GM18951 (cell line): ENCODE measurements at regions not wholly inside any gene's neighbourhood (a gene's known extent, or its start where the extent isn't known, plus 50 kb on each side); places are given as distances from the start of the nearest gene placed in this dataset.
"Not testable (repeated sequence)": the region's sequence is repeated elsewhere in the genome, so short reads cannot be mapped to it uniquely, and the experiment has no call there.

Experiments used
- POLR2A ChIP-seq: IDR thresholded peaks from 4 replicates; pipeline ENCODE4 v1.6.1; 2011; ENCODE audit warnings: mild to moderate bottlenecking; ENCODE audit not compliant: insufficient read length, insufficient read depth; ENCODE audit errors: extremely low read depth
- in situ Hi-C: fragments of 300-500 bp; cut with MboI; formaldehyde crosslinking; loops from one replicate; pipeline ENCODE4 v1.12.0; 2022; ENCODE audit warnings: low sequenced_read_pairs, mixed read lengths, inconsistent platforms; ENCODE audit not compliant: unreplicated experiment

GRCh38 chr7:97405835-97406234 lies 288.3 kb downstream of the SDHAF3 start:
- no peak for TF ChIP-seq POLR2A

DNA sequence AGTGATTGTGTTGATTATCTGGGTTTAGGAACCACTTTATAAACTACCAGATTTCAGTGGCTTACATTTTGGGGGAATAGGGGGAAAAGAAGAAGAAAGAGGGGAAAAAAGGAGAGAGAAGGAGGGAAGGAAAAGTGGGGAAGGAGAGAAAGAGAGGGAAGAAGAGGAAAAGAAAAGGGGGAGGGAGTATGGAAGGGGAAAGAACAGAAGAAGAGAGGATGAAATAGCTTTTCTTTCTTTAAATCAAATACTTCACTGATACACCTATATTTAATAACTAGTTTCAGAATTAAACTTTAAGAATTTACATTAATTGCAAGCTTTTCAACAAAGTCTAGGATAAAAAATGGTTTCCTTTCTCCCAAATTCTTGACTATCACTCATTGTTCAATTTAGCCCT lies 289.6 kb downstream of the SDHAF3 start:
- in situ Hi-C loops, result no loop called here

More at GRCh38 chr7:97405835-97406234, 288.3 kb downstream of the SDHAF3 start:
- in situ Hi-C loops, result no loop called here

DNA sequence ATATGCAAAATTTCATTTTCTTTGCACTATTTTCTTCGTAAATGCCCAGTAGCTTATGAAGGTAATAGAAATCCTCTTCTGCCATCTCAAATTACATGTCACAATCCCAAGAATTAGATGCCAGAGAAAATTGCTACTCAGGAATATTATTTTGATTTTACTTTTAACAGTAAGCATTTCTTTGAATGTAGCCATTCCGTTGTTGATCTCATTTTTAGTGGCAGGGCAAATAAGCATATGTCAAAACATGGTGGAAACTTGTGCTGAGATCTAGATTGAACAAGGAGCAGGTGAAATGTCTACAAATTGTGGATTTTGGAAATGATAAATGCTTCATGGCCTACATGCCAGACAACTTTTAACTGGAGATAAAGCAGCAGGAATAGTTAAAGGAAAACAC lies 291.8 kb downstream of the SDHAF3 start:
- in situ Hi-C loops, result no loop called here

More for the DNA sequence above, 289.6 kb downstream of the SDHAF3 start:
- TF ChIP-seq POLR2A, result no peak

DNA sequence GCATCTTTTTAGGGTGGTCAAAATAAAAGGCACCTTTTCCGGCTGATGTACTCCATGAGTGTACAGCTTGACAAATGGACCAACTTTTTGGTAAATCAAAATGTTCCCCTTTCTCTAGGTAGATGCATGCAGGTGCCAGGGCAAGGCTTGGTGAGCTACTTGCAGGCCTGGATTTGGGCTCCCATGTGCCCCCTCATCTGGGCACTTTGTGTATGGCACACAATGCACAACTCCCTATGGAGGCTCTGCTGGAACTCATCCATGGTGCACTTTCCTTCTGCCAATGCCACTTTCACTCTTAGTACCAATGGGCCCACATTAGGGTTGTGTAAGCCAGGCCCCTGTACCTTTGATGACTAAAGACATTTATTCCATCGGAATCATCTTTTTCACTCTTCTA lies 300.8 kb downstream of the SDHAF3 start:
- no peak for TF ChIP-seq POLR2A
- in situ Hi-C loops, result no loop called here

More for the DNA sequence above, 291.8 kb downstream of the SDHAF3 start:
- no peak for TF ChIP-seq POLR2A

DNA sequence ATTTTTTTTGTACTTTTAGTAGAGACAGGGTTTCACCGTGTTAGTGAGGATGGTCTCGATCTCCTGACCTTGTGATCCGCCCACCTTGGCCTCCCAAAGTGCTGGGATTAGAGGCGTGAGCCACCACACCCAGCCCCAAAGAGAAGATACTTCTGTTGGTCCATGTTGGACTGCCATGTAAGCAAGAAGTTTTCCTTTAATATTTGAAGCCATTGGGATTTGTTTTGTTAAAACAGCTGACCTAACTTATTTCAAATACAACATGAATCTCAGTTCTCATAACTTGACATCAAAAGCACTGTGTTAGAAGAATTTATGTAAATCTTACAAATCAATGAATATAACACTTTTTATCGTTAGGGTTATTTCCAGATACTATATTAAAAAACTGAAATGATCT lies 302.4 kb downstream of the SDHAF3 start:
- TF ChIP-seq POLR2A, result no peak
- in situ Hi-C loops, result no loop called here

- no peak for TF ChIP-seq POLR2A
- in situ Hi-C loops, result no loop called here
These were observed 303.9 kb downstream of the SDHAF3 start for GRCh38 chr7:97421307-97421930.

- TF ChIP-seq POLR2A, result no peak
- in situ Hi-C loops, result no loop called here
These were observed 304.5 kb downstream of the SDHAF3 start for GRCh38 chr7:97422046-97422445.

GRCh38 chr7:97430006-97430405 lies 301.9 kb upstream of the TAC1 start:
- in situ Hi-C loops, result no loop called here

DNA sequence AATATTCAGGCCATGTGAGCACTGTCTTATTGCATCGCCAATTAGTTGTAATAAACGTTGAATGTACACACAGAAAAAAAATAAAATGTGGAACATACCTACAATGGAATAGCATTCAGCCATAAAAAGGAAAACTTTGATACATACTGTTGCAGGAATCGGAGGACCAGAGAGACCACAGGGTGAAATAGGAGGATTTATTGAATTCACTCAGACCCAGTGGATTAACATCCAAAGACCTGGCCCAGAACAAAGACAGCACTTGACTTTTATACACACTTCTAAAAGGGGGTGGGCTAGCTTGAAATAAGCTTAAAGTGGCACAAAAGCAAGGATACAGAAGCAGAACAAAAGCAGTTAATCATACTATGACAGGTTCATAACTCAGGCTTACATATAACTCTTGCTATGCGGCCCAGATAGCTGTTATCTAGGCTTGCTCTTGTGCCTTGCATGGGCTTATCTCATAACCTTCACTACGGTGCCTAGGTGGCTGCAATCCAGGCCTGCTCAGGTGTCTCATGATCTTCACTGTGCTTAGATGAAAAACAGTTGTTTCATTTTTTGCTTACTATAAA lies 292.2 kb upstream of the TAC1 start:
- TF ChIP-seq POLR2A, result no peak
- in situ Hi-C loops, result no loop called here

More at GRCh38 chr7:97430006-97430405, 301.9 kb upstream of the TAC1 start:
- no peak for TF ChIP-seq POLR2A

DNA sequence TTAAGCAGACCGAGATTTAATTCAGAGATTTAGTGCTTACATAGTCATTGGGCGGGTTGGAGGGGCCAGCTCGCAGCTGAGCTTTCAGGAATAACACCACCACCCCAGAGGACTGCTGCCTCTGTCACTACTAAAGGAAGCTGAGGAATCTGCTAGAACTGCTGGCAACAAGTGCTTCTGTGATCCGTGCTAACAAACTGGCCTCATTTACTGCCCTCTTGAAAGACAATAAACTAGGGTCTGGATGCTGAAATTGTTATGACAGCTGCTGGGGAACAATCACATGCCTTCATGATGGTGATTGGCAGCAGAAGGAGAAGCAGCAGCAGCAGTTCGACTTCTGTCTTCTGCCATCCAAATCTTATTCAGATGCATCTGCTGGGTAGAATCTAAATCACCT lies 285.5 kb upstream of the TAC1 start:
- TF ChIP-seq POLR2A, result no peak
- in situ Hi-C loops, result no loop called here

GRCh38 chr7:97449448-97449847 lies 282.4 kb upstream of the TAC1 start:
- in situ Hi-C loops, result not testable (repeated sequence)

- no peak for TF ChIP-seq POLR2A
- in situ Hi-C loops, result no loop called here
These were observed 281.4 kb upstream of the TAC1 start for GRCh38 chr7:97450516-97450915.

- in situ Hi-C loops, result no loop called here
- TF ChIP-seq POLR2A, result no peak
These were observed 277.2 kb upstream of the TAC1 start for GRCh38 chr7:97454636-97455035.

GRCh38 chr7:97457054-97457453 lies 274.8 kb upstream of the TAC1 start:
- TF ChIP-seq POLR2A, result no peak
- in situ Hi-C loops, result no loop called here
